Skeletal muscle tissue (tissue), 3 donors: ENCODE measurements at regions not wholly inside any gene's neighbourhood (a gene's known extent, or its start where the extent isn't known, plus 50 kb on each side); places are given as distances from the start of the nearest gene placed in this dataset.
A peak's percentile ranks its signal among the peaks of the same experiment; 100 is the strongest.

Source experiments
- H3K27ac ChIP-seq: one replicate; pipeline ENCODE4 v1.7.0; 2013; ENCODE audit warnings: mild to moderate bottlenecking, low read depth, low read length, inconsistent platforms
- H3K27me3 ChIP-seq, 3 donors: one replicate each; pipeline ENCODE4 v1.7.0; 2013; ENCODE audit warnings: low read length in 3 of 3; ENCODE audit not compliant: control insufficient read depth in 3 of 3, insufficient read depth in 3 of 3
- H3K36me3 ChIP-seq, 3 donors: one replicate each; pipeline ENCODE4 v1.7.0; 2013; ENCODE audit warnings: low read length in 3 of 3; ENCODE audit not compliant: control insufficient read depth in 3 of 3, insufficient read depth in 3 of 3
- H3K4me1 ChIP-seq, 3 donors: one replicate each; pipeline ENCODE4 v1.7.0; 2013; ENCODE audit warnings: low read length in 3 of 3, mild to moderate bottlenecking in 3 of 3; ENCODE audit not compliant: control insufficient read depth in 3 of 3, insufficient read depth in 3 of 3
- H3K4me3 ChIP-seq, 3 donors: one replicate each; pipeline ENCODE4 v1.7.0; 2013; ENCODE audit warnings: low read length in 3 of 3
- H3K9ac ChIP-seq, 3 donors: one replicate each; pipeline ENCODE4 v1.7.0; 2013; ENCODE audit warnings: low read length in 3 of 3, mild to moderate bottlenecking in 3 of 3, moderate library complexity in 2 of 3, low read depth in 1 of 3
- H3K9me3 ChIP-seq, 3 donors: one replicate each; pipeline ENCODE4 v1.7.0; 2013; ENCODE audit warnings: low read length in 3 of 3; ENCODE audit not compliant: control insufficient read depth in 3 of 3
- donor health status: Osteomylitis.

GRCh38 chr6:11439876-11440275, 97.7 kb upstream of the TMEM170B start:
- no peak overlapping the region for H3K9ac ChIP-seq
- H3K27me3 ChIP-seq, result no peaks in the 10 kb centered on the region
- peaks cover 0 to 4% (median 2%) of the 10 kb centered on the region in 3 donors for H3K4me1 ChIP-seq
- H3K9me3 ChIP-seq, result no peaks in the 10 kb centered on the region
- H3K27ac ChIP-seq, result no peak overlapping the region
- no peak overlapping the region for H3K4me3 ChIP-seq
- no peaks in the 10 kb centered on the region for H3K36me3 ChIP-seq

GRCh38 chr6:11439017-11439420, 98.5 kb upstream of the TMEM170B start:
- Histone ChIP-seq H3K4me1 (peaks cover 0 to 4% (median 3%) of the 10 kb centered on the region in 3 donors), H3K4me3 (no peak overlapping the region), H3K9ac (no peak overlapping the region), H3K9me3 (no peaks in the 10 kb centered on the region), H3K27ac (no peak overlapping the region), H3K36me3 (no peaks in the 10 kb centered on the region), H3K27me3 (no peaks in the 10 kb centered on the region)

- H3K27me3 ChIP-seq, result no peaks in the 10 kb centered on the region
- peaks cover 3 to 4% (median 4%) of the 10 kb centered on the region in 3 donors for H3K4me1 ChIP-seq
- no peak overlapping the region for H3K27ac ChIP-seq
- H3K36me3 ChIP-seq, result no peaks in the 10 kb centered on the region
- H3K4me3 ChIP-seq, result no peak overlapping the region
- no peak overlapping the region for H3K9ac ChIP-seq
- H3K9me3 ChIP-seq, result no peaks in the 10 kb centered on the region
Observed at GRCh38 chr6:11437824-11438459, 99.6 kb upstream of the TMEM170B start.

- Histone ChIP-seq H3K4me3 (no peak overlapping the region), H3K36me3 (no peaks in the 10 kb centered on the region), H3K27me3 (no peaks in the 10 kb centered on the region), H3K9ac (no peak overlapping the region), H3K9me3 (no peaks in the 10 kb centered on the region), H3K4me1 (peaks cover 3 to 4% (median 4%) of the 10 kb centered on the region in 3 donors), H3K27ac (no peak overlapping the region)
Observed at GRCh38 chr6:11436508-11437096, 100.9 kb upstream of the TMEM170B start.

- Histone ChIP-seq H3K27me3 (no peaks in the 10 kb centered on the region), H3K9ac (no peak overlapping the region), H3K9me3 (no peaks in the 10 kb centered on the region), H3K4me1 (peaks cover 3 to 4% (median 4%) of the 10 kb centered on the region in 3 donors), H3K36me3 (no peaks in the 10 kb centered on the region), H3K27ac (no peak overlapping the region), H3K4me3 (no peak overlapping the region)
Observed at GRCh38 chr6:11434565-11435326, 102.8 kb upstream of the TMEM170B start.

GRCh38 chr6:11433860-11434259, 103.7 kb upstream of the TMEM170B start:
- Histone ChIP-seq H3K4me3 (no peak overlapping the region), H3K36me3 (no peaks in the 10 kb centered on the region), H3K9me3 (no peaks in the 10 kb centered on the region), H3K9ac (peak overlapping the region in 1 of 3 donors; percentile 25), H3K27ac (peak overlapping the region; percentile 81), H3K4me1 (peaks cover 4 to 5% (median 4%) of the 10 kb centered on the region in 3 donors), H3K27me3 (no peaks in the 10 kb centered on the region)

- H3K27ac ChIP-seq, result peak overlapping the region; percentile 81
- peaks cover 7 to 12% (median 8%) of the 10 kb centered on the region in 3 donors for H3K4me1 ChIP-seq
- no peak overlapping the region for H3K4me3 ChIP-seq
- H3K27me3 ChIP-seq, result no peaks in the 10 kb centered on the region
- no peaks in the 10 kb centered on the region for H3K9me3 ChIP-seq
- H3K9ac ChIP-seq, result no peak overlapping the region
- H3K36me3 ChIP-seq, result no peaks in the 10 kb centered on the region
Observed at GRCh38 chr6:11432713-11433450, 104.7 kb upstream of the TMEM170B start.

GRCh38 chr6:11432091-11432490, 105.5 kb upstream of the TMEM170B start:
- Histone ChIP-seq H3K27me3 (no peaks in the 10 kb centered on the region), H3K4me3 (no peak overlapping the region), H3K9me3 (no peaks in the 10 kb centered on the region), H3K9ac (no peak overlapping the region), H3K4me1 (peaks cover 8 to 18% (median 11%) of the 10 kb centered on the region in 3 donors), H3K36me3 (no peaks in the 10 kb centered on the region), H3K27ac (peak overlapping the region; percentile 81)

- Histone ChIP-seq H3K27ac (no peak overlapping the region), H3K9me3 (no peaks in the 10 kb centered on the region), H3K36me3 (no peaks in the 10 kb centered on the region), H3K4me1 (peaks cover 8 to 22% (median 13%) of the 10 kb centered on the region in 3 donors), H3K9ac (no peak overlapping the region), H3K27me3 (no peaks in the 10 kb centered on the region), H3K4me3 (no peak overlapping the region)
Observed at GRCh38 chr6:11431455-11431937, 106.1 kb upstream of the TMEM170B start.
